Middle frontal gyrus (tissue), 1 donor: ENCODE measurements at regions not wholly inside any gene's neighbourhood (a gene's known extent, or its start where the extent isn't known, plus 50 kb on each side); places are given as distances from the start of the nearest gene placed in this dataset.

Source experiments
- DNase-seq: peaks from one replicate; pipeline ENCODE4 v3.0.0-alpha.2; 2015; ENCODE audit warnings: low spot score; ENCODE audit errors: extremely low spot score

GRCh38 chr7:18153183-18153748 lies 125.6 kb upstream of the PRPS1L1 start:
- DNase-seq, result no peak

- DNase-seq, result no peak
Observed at GRCh38 chr7:18154726-18155125, 127.1 kb upstream of the PRPS1L1 start.

- no peak for DNase-seq
Observed at GRCh38 chr7:18157233-18157632, 129.6 kb upstream of the PRPS1L1 start.

- DNase-seq, result no peak
Observed at GRCh38 chr7:18162657-18163056, 135.0 kb upstream of the PRPS1L1 start.

- no peak for DNase-seq
Observed at GRCh38 chr7:18163091-18163490, 135.4 kb upstream of the PRPS1L1 start.

GRCh38 chr7:18165166-18165565 lies 137.5 kb upstream of the PRPS1L1 start:
- no peak for DNase-seq

- no peak for DNase-seq
Observed at GRCh38 chr7:18166002-18166401, 138.4 kb upstream of the PRPS1L1 start.

GRCh38 chr7:18167815-18168214 lies 140.2 kb upstream of the PRPS1L1 start:
- DNase-seq, result no peak

- no peak for DNase-seq
Observed at GRCh38 chr7:18174996-18175395, 147.3 kb upstream of the PRPS1L1 start.

- DNase-seq, result no peak
Observed at GRCh38 chr7:18175801-18176450, 148.3 kb upstream of the PRPS1L1 start.

GRCh38 chr7:18177129-18177814 lies 149.6 kb upstream of the PRPS1L1 start:
- DNase-seq, result no peak

- DNase-seq, result no peak
Observed at GRCh38 chr7:18177815-18178660, 150.4 kb upstream of the PRPS1L1 start.

- no peak for DNase-seq
Observed at GRCh38 chr7:18179093-18179492, 151.4 kb upstream of the PRPS1L1 start.

- no peak for DNase-seq
Observed at GRCh38 chr7:18180685-18181084, 153.0 kb upstream of the PRPS1L1 start.

- DNase-seq, result no peak
Observed at GRCh38 chr7:18189500-18190126, 162.0 kb upstream of the PRPS1L1 start.

GRCh38 chr7:18191341-18191740 lies 163.7 kb upstream of the PRPS1L1 start:
- DNase-seq, result no peak

GRCh38 chr7:18191862-18192625 lies 164.4 kb upstream of the PRPS1L1 start:
- DNase-seq, result no peak

GRCh38 chr7:18194616-18195015 lies 167.0 kb upstream of the PRPS1L1 start:
- no peak for DNase-seq

GRCh38 chr7:18196638-18197037 lies 169.0 kb upstream of the PRPS1L1 start:
- DNase-seq, result no peak

- DNase-seq, result no peak
Observed at GRCh38 chr7:18198868-18199267, 171.2 kb upstream of the PRPS1L1 start.

- no peak for DNase-seq
Observed at GRCh38 chr7:18200266-18200665, 172.6 kb upstream of the PRPS1L1 start.
